ENCODE measurements at regions not wholly inside any gene's neighbourhood (a gene's known extent, or its start where the extent isn't known, plus 50 kb on each side); places are given as distances from the start of the nearest gene placed in this dataset.

DNA sequence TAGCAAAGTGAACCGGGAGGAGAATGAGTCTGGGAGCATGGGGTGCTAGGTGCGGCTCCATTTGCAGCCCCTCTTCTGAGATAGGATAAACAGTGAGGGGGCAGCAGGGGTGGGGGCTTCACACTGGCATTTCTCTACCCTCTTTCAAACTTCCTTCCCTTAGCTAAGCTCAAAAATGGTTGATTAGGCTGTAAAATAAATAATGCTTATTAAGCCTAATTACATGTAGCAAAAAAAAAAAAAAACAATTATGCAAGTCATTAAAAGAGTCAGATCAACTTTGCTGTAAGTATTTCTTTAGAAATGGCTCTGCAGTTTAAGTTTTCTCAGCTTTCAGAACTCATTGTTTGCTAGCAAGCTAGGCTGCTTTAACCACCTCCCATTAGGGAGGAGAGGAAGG lies 182.7 kb upstream of the FBXO11 start:
- TF ChIP-seq NFATC3 (CRISPR knock-in tag; IDR thresholded peaks at IDR 0.05): no peak
- TF ChIP-seq MAFK (conservative IDR thresholded peaks at IDR 0.05 in 1 of 2, IDR thresholded peaks at IDR 0.05 in 1 of 2; ENCODE audit: low read length in 2 of 2): peak in 1 of 2 experiments; percentile 35; a peak in 2 of 4 replicates
- TF ChIP-seq, protein P1, sequence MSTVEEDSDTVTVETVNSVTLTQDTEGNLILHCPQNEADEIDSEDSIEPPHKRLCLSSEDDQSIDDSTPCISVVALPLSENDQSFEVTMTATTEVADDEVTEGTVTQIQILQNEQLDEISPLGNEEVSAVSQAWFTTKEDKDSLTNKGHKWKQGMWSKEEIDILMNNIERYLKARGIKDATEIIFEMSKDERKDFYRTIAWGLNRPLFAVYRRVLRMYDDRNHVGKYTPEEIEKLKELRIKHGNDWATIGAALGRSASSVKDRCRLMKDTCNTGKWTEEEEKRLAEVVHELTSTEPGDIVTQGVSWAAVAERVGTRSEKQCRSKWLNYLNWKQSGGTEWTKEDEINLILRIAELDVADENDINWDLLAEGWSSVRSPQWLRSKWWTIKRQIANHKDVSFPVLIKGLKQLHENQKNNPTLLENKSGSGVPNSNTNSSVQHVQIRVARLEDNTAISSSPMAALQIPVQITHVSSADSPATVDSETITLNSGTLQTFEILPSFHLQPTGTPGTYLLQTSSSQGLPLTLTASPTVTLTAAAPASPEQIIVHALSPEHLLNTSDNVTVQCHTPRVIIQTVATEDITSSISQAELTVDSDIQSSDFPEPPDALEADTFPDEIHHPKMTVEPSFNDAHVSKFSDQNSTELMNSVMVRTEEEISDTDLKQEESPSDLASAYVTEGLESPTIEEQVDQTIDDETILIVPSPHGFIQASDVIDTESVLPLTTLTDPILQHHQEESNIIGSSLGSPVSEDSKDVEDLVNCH (CRISPR knock-in tag; IDR thresholded peaks at IDR 0.05): no peak
- TF ChIP-seq SIN3B (IDR thresholded peaks at IDR 0.05; ENCODE audit: low read length): no peak
- no peak overlapping the region for H3K27ac ChIP-seq (ENCODE audit: extremely low read length, insufficient read depth, low read length)
- no peaks in the 10 kb centered on the region for H4K20me1 ChIP-seq (ENCODE audit: insufficient read depth, low read length)
- FAIRE-seq: no peak
- DNase-seq (ENCODE audit: low spot score): no peak
- no peaks in the 10 kb centered on the region for H3K4me1 ChIP-seq (ENCODE audit: insufficient read depth, low read length)
- no peak overlapping the region for H2AFZ ChIP-seq (ENCODE audit: low read length)
- H3K9ac ChIP-seq (ENCODE audit: insufficient read depth, low read depth, low read length): no peak overlapping the region
- WGBS (ENCODE audit: low lambda C conversion rate): 33% methylated on average over 2 of the region's 2 CpGs
- in situ Hi-C loops (cut with HindIII; ENCODE audit: extremely low pct_ligation_motif_present, low pct_unique_long_range_greater_than_20kb): no loop called here
- no peaks in the 10 kb centered on the region; a peak in 2 of 5 replicates for H3K27me3 ChIP-seq (ENCODE audit: control insufficient read depth in 1 of 2, insufficient read depth in 2 of 2, low read length in 2 of 2)
- no peak for ATAC-seq
- H3K36me3 ChIP-seq (replicated peaks in 1 of 2; ENCODE audit: control insufficient read depth in 1 of 2, insufficient read depth in 2 of 2, low read length in 2 of 2): no peaks in the 10 kb centered on the region
- H3K4me2 ChIP-seq (ENCODE audit: low read depth, low read length): no peak overlapping the region
- POLR2A ChIA-PET: no interaction called here
- intact Hi-C loops (cut with micrococcal nuclease; ENCODE audit: unreplicated experiment): no loop called here
- no peak overlapping the region for H3K4me3 ChIP-seq (replicated peaks in 1 of 3; ENCODE audit: insufficient read depth in 1 of 3, low read depth in 2 of 3, low read length in 3 of 3)
- H3K79me2 ChIP-seq (ENCODE audit: insufficient read depth, low read length): no peaks in the 10 kb centered on the region
- H3K9me3 ChIP-seq (ENCODE audit: low read length): no peaks in the 10 kb centered on the region
- CTCF ChIA-PET (ENCODE audit: low intra/inter-chr PET ratio, low total read pairs): no interaction called here
- BruUV-seq (replicated peaks): no TSS peak

DNA sequence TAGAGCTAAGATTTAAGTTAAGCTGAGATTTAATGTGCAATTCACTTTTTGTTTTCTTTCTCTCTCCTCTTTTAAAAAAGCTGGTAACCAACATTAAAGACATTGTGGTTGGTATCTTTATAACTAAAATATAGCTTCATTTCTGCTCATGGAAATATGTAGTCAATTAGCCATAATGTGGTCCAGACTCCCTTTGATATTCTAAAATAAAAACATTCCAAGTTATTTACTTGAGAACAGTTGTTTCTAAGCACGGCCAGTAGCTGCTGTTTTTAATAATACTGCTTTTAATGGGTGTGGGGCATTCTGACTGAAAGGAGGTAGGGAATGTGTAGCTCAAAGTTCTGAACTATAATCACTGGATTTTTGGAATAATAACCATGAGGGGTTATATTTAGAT lies 183.3 kb upstream of the FBXO11 start:
- no peak for ATAC-seq
- H4K20me1 ChIP-seq (ENCODE audit: insufficient read depth, low read length): no peaks in the 10 kb centered on the region
- no peaks in the 10 kb centered on the region for H3K9me3 ChIP-seq (ENCODE audit: low read length)
- no peak overlapping the region for H3K27ac ChIP-seq (ENCODE audit: extremely low read length, insufficient read depth, low read length)
- POLR2A ChIA-PET: no interaction called here
- H2AFZ ChIP-seq (ENCODE audit: low read length): no peak overlapping the region
- 0% methylated on average over 1 of the region's 1 CpG for WGBS (ENCODE audit: low lambda C conversion rate)
- no peak for FAIRE-seq
- H3K79me2 ChIP-seq (ENCODE audit: insufficient read depth, low read length): no peaks in the 10 kb centered on the region
- DNase-seq (ENCODE audit: low spot score): no peak
- TF ChIP-seq ZNF260 (CRISPR knock-in tag; IDR thresholded peaks at IDR 0.05; ENCODE audit: borderline replicate concordance, low read depth): no peak
- TF ChIP-seq, protein P2, sequence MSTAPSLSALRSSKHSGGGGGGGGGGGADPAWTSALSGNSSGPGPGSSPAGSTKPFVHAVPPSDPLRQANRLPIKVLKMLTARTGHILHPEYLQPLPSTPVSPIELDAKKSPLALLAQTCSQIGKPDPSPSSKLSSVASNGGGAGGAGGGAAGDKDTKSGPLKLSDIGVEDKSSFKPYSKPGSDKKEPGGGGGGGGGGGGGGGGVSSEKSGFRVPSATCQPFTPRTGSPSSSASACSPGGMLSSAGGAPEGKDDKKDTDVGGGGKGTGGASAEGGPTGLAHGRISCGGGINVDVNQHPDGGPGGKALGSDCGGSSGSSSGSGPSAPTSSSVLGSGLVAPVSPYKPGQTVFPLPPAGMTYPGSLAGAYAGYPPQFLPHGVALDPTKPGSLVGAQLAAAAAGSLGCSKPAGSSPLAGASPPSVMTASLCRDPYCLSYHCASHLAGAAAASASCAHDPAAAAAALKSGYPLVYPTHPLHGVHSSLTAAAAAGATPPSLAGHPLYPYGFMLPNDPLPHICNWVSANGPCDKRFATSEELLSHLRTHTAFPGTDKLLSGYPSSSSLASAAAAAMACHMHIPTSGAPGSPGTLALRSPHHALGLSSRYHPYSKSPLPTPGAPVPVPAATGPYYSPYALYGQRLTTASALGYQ (CRISPR knock-in tag; IDR thresholded peaks at IDR 0.05): no peak
- intact Hi-C loops (cut with micrococcal nuclease; ENCODE audit: unreplicated experiment) (loop anchor here (5.0 kb wide), 1 partner anchor 182 kb away; the partner anchor contains the start of gene FBXO11), in situ Hi-C loops (cut with HindIII; ENCODE audit: extremely low pct_ligation_motif_present, low pct_unique_long_range_greater_than_20kb) (no loop called here)
- no peak overlapping the region for H3K4me3 ChIP-seq (replicated peaks in 1 of 3; ENCODE audit: insufficient read depth in 1 of 3, low read depth in 2 of 3, low read length in 3 of 3)
- no peaks in the 10 kb centered on the region for H3K36me3 ChIP-seq (replicated peaks in 1 of 2; ENCODE audit: control insufficient read depth in 1 of 2, insufficient read depth in 2 of 2, low read length in 2 of 2)
- no peaks in the 10 kb centered on the region; a peak in 2 of 5 replicates for H3K27me3 ChIP-seq (ENCODE audit: control insufficient read depth in 1 of 2, insufficient read depth in 2 of 2, low read length in 2 of 2)
- no peak overlapping the region for H3K4me2 ChIP-seq (ENCODE audit: low read depth, low read length)
- H3K4me1 ChIP-seq (ENCODE audit: insufficient read depth, low read length): no peaks in the 10 kb centered on the region
- BruUV-seq (replicated peaks): no TSS peak
- CTCF ChIA-PET (ENCODE audit: low intra/inter-chr PET ratio, low total read pairs): no interaction called here
- H3K9ac ChIP-seq (ENCODE audit: insufficient read depth, low read depth, low read length): no peak overlapping the region
